Small intestine (tissue), 7 donors: ENCODE measurements at regions not wholly inside any gene's neighbourhood (a gene's known extent, or its start where the extent isn't known, plus 50 kb on each side); places are given as distances from the start of the nearest gene placed in this dataset.
"Not testable (repeated sequence)": the region's sequence is repeated elsewhere in the genome, so short reads cannot be mapped to it uniquely, and the experiment has no call there.

Source experiments
- DNase-seq, 2 donors: peaks; one replicate each; pipeline versions ENCODE4 v3.0.0 to v3.0.0-alpha.2; 2013
- FAIRE-seq: peaks from 2 replicates; lab custom pipeline; 2012; peaks lifted over from hg19 to GRCh38; lab: Jason Lieb, UNC
- H3K27ac ChIP-seq, 3 donors: one replicate each; pipeline ENCODE4 v1.5.1; 2013; ENCODE audit warnings: low read length in 2 of 3, mild to moderate bottlenecking in 2 of 3, control low read depth in 1 of 3, inconsistent platforms in 1 of 3, low read depth in 1 of 3, moderate library complexity in 1 of 3
- H3K27me3 ChIP-seq, 3 donors: one replicate each; pipeline ENCODE4 v1.6.1; 2013; ENCODE audit warnings: low read length in 3 of 3, inconsistent platforms in 1 of 3; ENCODE audit not compliant: control insufficient read depth in 3 of 3, insufficient read depth in 3 of 3
- H3K36me3 ChIP-seq, 3 donors: one replicate each; pipeline ENCODE4 v1.6.1; 2013; ENCODE audit warnings: low read length in 3 of 3, inconsistent platforms in 1 of 3, low read depth in 1 of 3, mild to moderate bottlenecking in 1 of 3, moderate library complexity in 1 of 3; ENCODE audit not compliant: control insufficient read depth in 3 of 3, insufficient read depth in 2 of 3
- H3K4me1 ChIP-seq, 3 donors: one replicate each; pipeline ENCODE4 v1.6.1; 2013; ENCODE audit warnings: low read length in 2 of 3, inconsistent platforms in 1 of 3, low read depth in 1 of 3, mild to moderate bottlenecking in 1 of 3, moderate library complexity in 1 of 3; ENCODE audit not compliant: control insufficient read depth in 3 of 3, insufficient read depth in 2 of 3
- H3K4me3 ChIP-seq, 3 donors: one replicate each; pipeline ENCODE4 v1.5.1; 2013; ENCODE audit warnings: low read length in 3 of 3, control low read depth in 1 of 3, inconsistent platforms in 1 of 3, low read depth in 1 of 3, mild to moderate bottlenecking in 1 of 3, moderate library complexity in 1 of 3
- H3K9me3 ChIP-seq, 2 donors: one replicate each; pipeline ENCODE4 v1.6.1; 2013; ENCODE audit warnings: low read depth in 1 of 2, low read length in 1 of 2; ENCODE audit not compliant: control insufficient read depth in 2 of 2, insufficient read depth in 1 of 2
- WGBS, 3 donors: extraction: QIAGEN DNeasy Blood & Tissue Kit; methylation state at CpG; one replicate each; pipeline ENCODE4 v1.1.7; 2013; 5-methylcytosine and 5-hydroxymethylcytosine counted together
- donor health status: healthy with polysubstance abuse.
- donor health status: control.
- donor health status: control.
- donor health status: Bipolar disorder and iron deficiency.
- donor health status: healthy.

DNA sequence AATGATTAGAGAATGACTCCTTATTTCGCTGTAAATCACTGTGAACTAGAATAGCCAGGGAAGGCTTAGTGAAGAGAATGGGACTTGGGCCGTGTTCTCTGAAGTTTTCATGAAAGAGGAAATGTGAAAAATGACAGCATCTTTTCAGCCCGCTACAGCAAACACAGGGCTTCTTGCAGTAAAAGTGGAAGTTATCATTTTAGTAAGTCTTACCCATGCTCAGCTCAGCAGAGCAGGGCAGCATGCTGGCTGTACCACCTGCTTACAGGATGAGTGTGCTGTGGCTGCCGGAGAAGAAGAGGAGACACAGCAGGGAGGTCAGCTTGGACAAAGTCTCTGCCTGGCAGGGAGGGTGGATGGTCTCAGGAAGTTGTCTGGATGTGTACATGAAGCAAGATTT, 300.7 kb upstream of the DLGAP1 start:
- WGBS, 3 donors: 81 to 82% (median 81%) methylated on average over 4 of the region's 4 CpGs

GRCh38 chr18:4753151-4753550, 298.0 kb upstream of the DLGAP1 start:
- not testable (repeated sequence) for H3K4me1 ChIP-seq, H3K27me3 ChIP-seq, DNase-seq, H3K9me3 ChIP-seq, H3K27ac ChIP-seq, H3K36me3 ChIP-seq, FAIRE-seq, H3K4me3 ChIP-seq
- 55 to 71% (median 56%) methylated on average over 6 of the region's 6 CpGs for WGBS, 3 donors

More for the DNA sequence above, 300.7 kb upstream of the DLGAP1 start:
- DNase-seq (no peak), FAIRE-seq (no peak)
- Histone ChIP-seq H3K9me3 (no peaks in the 10 kb centered on the region), H3K4me3 (no peak overlapping the region), H3K27ac (no peak overlapping the region), H3K27me3 (no peaks in the 10 kb centered on the region), H3K36me3 (no peaks in the 10 kb centered on the region), H3K4me1 (no peaks in the 10 kb centered on the region)

DNA sequence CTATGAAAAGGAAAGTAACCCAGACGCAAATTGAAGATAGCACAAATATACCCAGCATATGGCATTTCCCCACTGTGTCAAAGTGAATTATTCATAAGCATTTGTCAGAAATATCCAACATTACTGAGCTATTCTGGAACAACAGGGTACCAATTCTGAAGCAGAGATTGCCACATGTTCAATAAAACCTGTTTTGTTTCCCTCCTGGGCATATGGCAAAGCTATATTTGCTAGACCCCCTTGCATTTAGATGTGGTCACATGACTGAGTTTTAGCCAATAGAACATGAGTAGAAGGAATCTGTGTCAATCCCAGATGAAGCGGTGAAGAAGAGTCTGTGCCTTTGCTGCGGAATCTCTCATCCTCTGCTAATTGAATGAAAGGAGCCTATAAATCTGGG, 296.4 kb upstream of the DLGAP1 start:
- Histone ChIP-seq H3K27me3 (no peaks in the 10 kb centered on the region), H3K4me1 (no peaks in the 10 kb centered on the region), H3K27ac (no peak overlapping the region), H3K9me3 (no peaks in the 10 kb centered on the region), H3K36me3 (no peaks in the 10 kb centered on the region), H3K4me3 (no peak overlapping the region)
- DNase-seq (no peak), FAIRE-seq (no peak)
- 86 to 88% (median 86%) methylated on average over 3 of the region's 3 CpGs for WGBS, 3 donors

- Histone ChIP-seq H3K27me3 (no peaks in the 10 kb centered on the region), H3K36me3 (no peaks in the 10 kb centered on the region), H3K4me3 (no peak overlapping the region), H3K4me1 (no peaks in the 10 kb centered on the region), H3K27ac (no peak overlapping the region), H3K9me3 (peaks cover 0 to 3% of the 10 kb centered on the region in 2 donors)
- DNase-seq: no peak
- 70 to 77% (median 74%) methylated on average over 8 of the region's 8 CpGs for WGBS, 3 donors
- FAIRE-seq: no peak
Observed at GRCh38 chr18:4750393-4751346, 295.6 kb upstream of the DLGAP1 start.

GRCh38 chr18:4748975-4749374, 293.9 kb upstream of the DLGAP1 start:
- DNase-seq (no peak), FAIRE-seq (no peak)
- 65 to 80% (median 69%) methylated on average over 5 of the region's 5 CpGs for WGBS, 3 donors
- Histone ChIP-seq H3K4me3 (no peak overlapping the region), H3K36me3 (no peaks in the 10 kb centered on the region), H3K4me1 (no peaks in the 10 kb centered on the region), H3K27me3 (no peaks in the 10 kb centered on the region), H3K27ac (no peak overlapping the region), H3K9me3 (peaks cover 0 to 3% of the 10 kb centered on the region in 2 donors)

- FAIRE-seq (no peak), DNase-seq (no peak)
- Histone ChIP-seq H3K27me3 (no peaks in the 10 kb centered on the region), H3K4me3 (no peak overlapping the region), H3K9me3 (no peaks in the 10 kb centered on the region), H3K36me3 (no peaks in the 10 kb centered on the region), H3K4me1 (no peaks in the 10 kb centered on the region), H3K27ac (no peak overlapping the region)
- WGBS, 3 donors: 71 to 81% (median 80%) methylated on average over 1 of the region's 1 CpG
Observed at GRCh38 chr18:4734903-4735302, 279.8 kb upstream of the DLGAP1 start.

DNA sequence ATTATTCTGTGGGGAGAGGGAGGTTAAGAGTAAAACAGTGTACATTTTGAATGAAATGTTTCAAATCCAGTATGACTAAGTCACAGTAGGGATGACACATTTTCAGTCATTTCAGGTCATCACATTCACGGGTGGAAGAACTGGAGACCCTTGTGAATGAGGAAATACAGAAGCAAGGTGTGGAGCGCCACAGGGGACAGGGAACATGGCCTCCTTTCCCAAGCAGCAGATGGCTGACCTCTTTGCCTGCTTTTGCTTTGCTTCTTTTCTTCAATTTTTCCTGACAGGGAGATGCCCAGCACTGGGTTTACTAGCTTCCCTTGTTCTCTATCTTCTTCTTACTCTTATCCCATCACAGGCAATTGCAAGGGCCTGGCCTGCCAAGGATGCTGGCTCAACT, 278.9 kb upstream of the DLGAP1 start:
- 78 to 82% (median 81%) methylated on average over 2 of the region's 2 CpGs for WGBS, 3 donors
- no peak for FAIRE-seq

GRCh38 chr18:4721545-4721944, 266.4 kb upstream of the DLGAP1 start:
- FAIRE-seq: no peak

More for the DNA sequence above, 278.9 kb upstream of the DLGAP1 start:
- Histone ChIP-seq H3K27me3 (no peaks in the 10 kb centered on the region), H3K36me3 (no peaks in the 10 kb centered on the region), H3K9me3 (no peaks in the 10 kb centered on the region), H3K27ac (no peak overlapping the region), H3K4me3 (no peak overlapping the region), H3K4me1 (no peaks in the 10 kb centered on the region)
- DNase-seq: no peak

More at GRCh38 chr18:4721545-4721944, 266.4 kb upstream of the DLGAP1 start:
- 86 to 89% (median 86%) methylated on average over 3 of the region's 3 CpGs for WGBS, 3 donors
- Histone ChIP-seq H3K4me3 (no peak overlapping the region), H3K36me3 (no peaks in the 10 kb centered on the region), H3K4me1 (no peaks in the 10 kb centered on the region), H3K27ac (no peak overlapping the region), H3K27me3 (no peaks in the 10 kb centered on the region), H3K9me3 (no peaks in the 10 kb centered on the region)
- no peak for DNase-seq
